SU-DHL-6 (cell line): ENCODE measurements at regions not wholly inside any gene's neighbourhood (a gene's known extent, or its start where the extent isn't known, plus 50 kb on each side); places are given as distances from the start of the nearest gene placed in this dataset.

Source experiments
- H2AFZ ChIP-seq: fragments of 200-600 bp; sonication (generic); 2 replicates; pipeline ENCODE4 v1.6.1; 2014; ENCODE audit warnings: low read depth, mild to moderate bottlenecking, moderate library complexity, mixed read lengths, antibody characterized with exemption, low read length; ENCODE audit not compliant: severe bottlenecking
- H3F3A ChIP-seq: fragments of 200-600 bp; shearing (Covaris generic); 2 replicates; pipeline ENCODE4 v1.6.0; 2016; ENCODE audit warnings: antibody characterized with exemption, mild to moderate bottlenecking; ENCODE audit not compliant: insufficient read depth
- H3K27ac ChIP-seq: fragments of 200-600 bp; sonication (generic); 2 replicates; pipeline ENCODE4 v1.5.1; 2016; ENCODE audit warnings: low read depth, mild to moderate bottlenecking, low read length, moderate library complexity, mixed read lengths
- H3K27me3 ChIP-seq: fragments of 200-600 bp; sonication (generic), shearing (Covaris generic); 2 replicates; pipeline ENCODE4 v1.6.0; 2014; ENCODE audit warnings: mild to moderate bottlenecking, low read length
- H3K36me3 ChIP-seq: fragments of 200-600 bp; sonication (generic); 2 replicates; pipeline ENCODE4 v1.6.1; 2014; ENCODE audit warnings: mild to moderate bottlenecking, low read length, mixed read lengths
- H3K4me2 ChIP-seq: fragments of 300-600, 200-600 bp; shearing (Covaris generic), sonication (generic); 2 replicates; pipeline ENCODE4 v1.6.0; 2014; ENCODE audit warnings: low read length, low read depth, mild to moderate bottlenecking; ENCODE audit not compliant: poor library complexity, severe bottlenecking
- H3K4me3 ChIP-seq: fragments of 200-600 bp; sonication (generic); 2 replicates; pipeline ENCODE4 v1.5.1; 2014; ENCODE audit warnings: antibody characterized with exemption, low read length, mild to moderate bottlenecking, mixed read lengths; ENCODE audit not compliant: insufficient read depth, poor library complexity, severe bottlenecking
- H3K79me2 ChIP-seq: fragments of 200-600 bp; sonication (generic); 2 replicates; pipeline ENCODE4 v1.6.1; 2014; ENCODE audit warnings: mild to moderate bottlenecking, low read length, moderate library complexity; ENCODE audit not compliant: insufficient read depth
- H3K9ac ChIP-seq: fragments of 200-600 bp; sonication (generic); 2 replicates; pipeline ENCODE4 v1.7.0; 2014; ENCODE audit warnings: mild to moderate bottlenecking, low read length
- H3K9me2 ChIP-seq: fragments of 200-600 bp; sonication (generic); replicated peaks from 2 replicates; pipeline ENCODE4 v1.6.1; 2014; ENCODE audit warnings: low read length; ENCODE audit not compliant: insufficient read depth
- H3K9me3 ChIP-seq: fragments of 200-600 bp; sonication (generic); 2 replicates; pipeline ENCODE4 v1.6.1; 2014; ENCODE audit warnings: low read length, mixed read lengths; ENCODE audit not compliant: insufficient read depth
- H4K20me1 ChIP-seq: fragments of 200-600 bp; sonication (generic); 2 replicates; pipeline ENCODE4 v1.6.1; 2014; ENCODE audit warnings: low read depth, mild to moderate bottlenecking, antibody characterized with exemption, low read length, moderate library complexity, mixed read lengths
- CTCF ChIP-seq: fragments of 200-600 bp; sonication (generic); IDR thresholded peaks from one replicate; pipeline ENCODE4 v1.5.1; 2017; ENCODE audit warnings: antibody characterized with exemption, mild to moderate bottlenecking, low read length, moderate library complexity; ENCODE audit not compliant: insufficient read depth, poor library complexity, severe bottlenecking
- EZH2phosphoT487 ChIP-seq: fragments of 200-600 bp; sonication (generic), shearing (Covaris generic); conservative IDR thresholded peaks from 2 replicates; pipeline ENCODE4 v1.6.1; 2018; ENCODE audit warnings: mild to moderate bottlenecking, antibody characterized with exemption, low read length, moderate library complexity, mixed read lengths

- TF ChIP-seq CTCF (no peak), EZH2phosphoT487 (no peak)
These were observed 423.2 kb downstream of the KLF5 start for GRCh38 chr13:73481886-73482445.

GRCh38 chr13:73480779-73481559 is 422.2 kb downstream of the KLF5 start:
- Histone ChIP-seq H3K9me3 (no peaks in the 10 kb centered on the region), H2AFZ (no peak overlapping the region), H4K20me1 (no peaks in the 10 kb centered on the region), H3F3A (no peaks in the 10 kb centered on the region), H3K27me3 (no peaks in the 10 kb centered on the region), H3K4me2 (no peak overlapping the region), H3K9me2 (no peaks in the 10 kb centered on the region; the same call in 1 of the 2 replicates), H3K9ac (no peak overlapping the region), H3K27ac (no peak overlapping the region), H3K36me3 (no peaks in the 10 kb centered on the region), H3K79me2 (no peaks in the 10 kb centered on the region), H3K4me3 (no peak overlapping the region)
- TF ChIP-seq EZH2phosphoT487 (no peak), CTCF (no peak)

More at GRCh38 chr13:73481886-73482445, 423.2 kb downstream of the KLF5 start:
- H3K27me3 ChIP-seq: no peaks in the 10 kb centered on the region
- H4K20me1 ChIP-seq: no peaks in the 10 kb centered on the region
- no peak overlapping the region for H3K9ac ChIP-seq
- no peak overlapping the region for H3K4me3 ChIP-seq
- H3K9me3 ChIP-seq: no peaks in the 10 kb centered on the region
- H3K4me2 ChIP-seq: no peak overlapping the region
- H3K79me2 ChIP-seq: no peaks in the 10 kb centered on the region
- H3F3A ChIP-seq: no peaks in the 10 kb centered on the region
- H3K27ac ChIP-seq: no peak overlapping the region
- H2AFZ ChIP-seq: no peak overlapping the region
- H3K36me3 ChIP-seq: no peaks in the 10 kb centered on the region
- H3K9me2 ChIP-seq: no peaks in the 10 kb centered on the region; the same call in 1 of the 2 replicates

GRCh38 chr13:73479856-73480255 is 421.1 kb downstream of the KLF5 start:
- H3K27me3 ChIP-seq: no peaks in the 10 kb centered on the region
- no peaks in the 10 kb centered on the region for H3F3A ChIP-seq
- no peaks in the 10 kb centered on the region for H4K20me1 ChIP-seq
- no peak overlapping the region for H3K9ac ChIP-seq
- no peak overlapping the region for H3K4me2 ChIP-seq
- no peak overlapping the region for H3K4me3 ChIP-seq
- no peaks in the 10 kb centered on the region for H3K36me3 ChIP-seq
- no peaks in the 10 kb centered on the region; the same call in 1 of the 2 replicates for H3K9me2 ChIP-seq
- TF ChIP-seq CTCF: no peak
- no peak for TF ChIP-seq EZH2phosphoT487
- no peak overlapping the region for H3K27ac ChIP-seq
- no peaks in the 10 kb centered on the region for H3K9me3 ChIP-seq
- no peak overlapping the region for H2AFZ ChIP-seq
- no peaks in the 10 kb centered on the region for H3K79me2 ChIP-seq
